SK-N-SH treated with all-trans-retinoic acid at 6 μM for 48 hours (cell line): ENCODE measurements at regions not wholly inside any gene's neighbourhood (a gene's known extent, or its start where the extent isn't known, plus 50 kb on each side); places are given as distances from the start of the nearest gene placed in this dataset.

Experiments used
- ARNTL ChIP-seq: fragments of 450-650 bp; formaldehyde crosslinking; IDR thresholded peaks from 2 replicates; pipeline ENCODE4 v1.5.0; 2020; ENCODE audit warnings: low read depth, mild to moderate bottlenecking, moderate library complexity, borderline replicate concordance
- CREB5 ChIP-seq: fragments of 250-450 bp; sonication (Bioruptor Pico); IDR thresholded peaks from 2 replicates; pipeline ENCODE4 v1.5.1; 2020; ENCODE audit warnings: low read depth, mild to moderate bottlenecking, moderate library complexity
- ISL1 ChIP-seq: fragments of 250-450 bp; sonication (Bioruptor Pico); IDR thresholded peaks from 2 replicates; pipeline ENCODE4 v2.1.2; 2022; ENCODE audit warnings: mild to moderate bottlenecking, moderate library complexity
- RARB ChIP-seq: fragments of 250-450 bp; sonication (Bioruptor Pico); IDR thresholded peaks from 2 replicates; pipeline ENCODE4 v1.8.0; 2021; ENCODE audit warnings: mild to moderate bottlenecking, moderate library complexity
- ZFP3 ChIP-seq: fragments of 250-450 bp; sonication (Bioruptor Pico); IDR thresholded peaks from 2 replicates; pipeline ENCODE4 v1.5.0; 2020; ENCODE audit warnings: mild to moderate bottlenecking, moderate library complexity
- ZFP30 ChIP-seq: fragments of 450-650 bp; formaldehyde crosslinking; IDR thresholded peaks from 2 replicates; pipeline ENCODE4 v1.5.0; 2022; ENCODE audit warnings: mild to moderate bottlenecking, moderate library complexity
- TF ChIP-seq, protein P1 (sequence below): fragments of 250-450 bp; sonication (Bioruptor Pico); IDR thresholded peaks from 2 replicates; pipeline ENCODE4 v1.8.0; 2020; ENCODE audit warnings: mild to moderate bottlenecking, moderate library complexity, borderline replicate concordance

GRCh38 chr6:104606361-104606760 lies 253.4 kb downstream of the HACE1 start:
- TF ChIP-seq RARB (CRISPR knock-in tag) (no peak), ZFP30 (no peak), ZFP3 (CRISPR knock-in tag) (no peak), ISL1 (CRISPR knock-in tag) (no peak), ARNTL (CRISPR knock-in tag) (no peak), CREB5 (CRISPR knock-in tag) (no peak)
- TF ChIP-seq, protein P1, sequence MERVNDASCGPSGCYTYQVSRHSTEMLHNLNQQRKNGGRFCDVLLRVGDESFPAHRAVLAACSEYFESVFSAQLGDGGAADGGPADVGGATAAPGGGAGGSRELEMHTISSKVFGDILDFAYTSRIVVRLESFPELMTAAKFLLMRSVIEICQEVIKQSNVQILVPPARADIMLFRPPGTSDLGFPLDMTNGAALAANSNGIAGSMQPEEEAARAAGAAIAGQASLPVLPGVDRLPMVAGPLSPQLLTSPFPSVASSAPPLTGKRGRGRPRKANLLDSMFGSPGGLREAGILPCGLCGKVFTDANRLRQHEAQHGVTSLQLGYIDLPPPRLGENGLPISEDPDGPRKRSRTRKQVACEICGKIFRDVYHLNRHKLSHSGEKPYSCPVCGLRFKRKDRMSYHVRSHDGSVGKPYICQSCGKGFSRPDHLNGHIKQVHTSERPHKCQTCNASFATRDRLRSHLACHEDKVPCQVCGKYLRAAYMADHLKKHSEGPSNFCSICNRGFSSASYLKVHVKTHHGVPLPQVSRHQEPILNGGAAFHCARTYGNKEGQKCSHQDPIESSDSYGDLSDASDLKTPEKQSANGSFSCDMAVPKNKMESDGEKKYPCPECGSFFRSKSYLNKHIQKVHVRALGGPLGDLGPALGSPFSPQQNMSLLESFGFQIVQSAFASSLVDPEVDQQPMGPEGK = no peak
